Uterus (tissue), 2 donors: ENCODE measurements at regions not wholly inside any gene's neighbourhood (a gene's known extent, or its start where the extent isn't known, plus 50 kb on each side); places are given as distances from the start of the nearest gene placed in this dataset.

Experiments
- POLR2A ChIP-seq, 2 donors: fragments of 450-650 bp; IDR thresholded peaks; one replicate each; pipeline ENCODE4 v1.6.1; 2016; ENCODE audit warnings: antibody characterized with exemption in 2 of 2, mild to moderate bottlenecking in 1 of 2, moderate library complexity in 1 of 2
- TF ChIP-seq, protein P1 (sequence below), 4 experiments: fragments of 200-600 bp in 2 of 4; fragments of 450-650 bp in 2 of 4; sonication (generic) in 2 of 4; IDR thresholded peaks; one replicate each; pipeline ENCODE4 v1.5.1; 2016 to 2019; ENCODE audit warnings: antibody characterized with exemption in 4 of 4, mild to moderate bottlenecking in 2 of 4, moderate library complexity in 1 of 4

DNA sequence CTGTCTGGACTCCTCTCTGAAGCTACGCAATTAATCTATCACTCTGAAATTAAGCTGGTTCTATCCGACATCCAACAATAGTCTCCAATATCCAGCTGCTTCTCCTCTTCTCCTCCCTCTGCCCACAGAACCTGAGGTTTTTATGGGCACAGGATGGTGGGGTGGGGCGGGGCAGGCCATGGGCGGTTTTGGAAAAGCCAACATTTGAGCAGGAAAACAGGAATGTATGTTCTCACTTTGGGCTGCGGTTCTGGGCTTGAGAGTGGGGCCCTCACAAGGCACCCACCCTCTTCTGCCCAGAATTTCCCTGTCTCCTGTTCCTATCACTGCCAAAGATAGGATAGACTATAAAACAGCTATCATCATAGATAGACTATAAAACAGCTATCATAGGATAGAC lies 1144.2 kb downstream of the EPHA7 start:
- TF ChIP-seq, protein P1, sequence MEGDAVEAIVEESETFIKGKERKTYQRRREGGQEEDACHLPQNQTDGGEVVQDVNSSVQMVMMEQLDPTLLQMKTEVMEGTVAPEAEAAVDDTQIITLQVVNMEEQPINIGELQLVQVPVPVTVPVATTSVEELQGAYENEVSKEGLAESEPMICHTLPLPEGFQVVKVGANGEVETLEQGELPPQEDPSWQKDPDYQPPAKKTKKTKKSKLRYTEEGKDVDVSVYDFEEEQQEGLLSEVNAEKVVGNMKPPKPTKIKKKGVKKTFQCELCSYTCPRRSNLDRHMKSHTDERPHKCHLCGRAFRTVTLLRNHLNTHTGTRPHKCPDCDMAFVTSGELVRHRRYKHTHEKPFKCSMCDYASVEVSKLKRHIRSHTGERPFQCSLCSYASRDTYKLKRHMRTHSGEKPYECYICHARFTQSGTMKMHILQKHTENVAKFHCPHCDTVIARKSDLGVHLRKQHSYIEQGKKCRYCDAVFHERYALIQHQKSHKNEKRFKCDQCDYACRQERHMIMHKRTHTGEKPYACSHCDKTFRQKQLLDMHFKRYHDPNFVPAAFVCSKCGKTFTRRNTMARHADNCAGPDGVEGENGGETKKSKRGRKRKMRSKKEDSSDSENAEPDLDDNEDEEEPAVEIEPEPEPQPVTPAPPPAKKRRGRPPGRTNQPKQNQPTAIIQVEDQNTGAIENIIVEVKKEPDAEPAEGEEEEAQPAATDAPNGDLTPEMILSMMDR (IDR thresholded peaks at IDR 0.05), result no peak
- no peak for TF ChIP-seq POLR2A (IDR thresholded peaks at IDR 0.05)
